MCF 10A (cell line): ENCODE measurements at regions not wholly inside any gene's neighbourhood (a gene's known extent, or its start where the extent isn't known, plus 50 kb on each side); places are given as distances from the start of the nearest gene placed in this dataset.

Experiments
- BruUV-seq: library from RNA; stranded (reverse); fragments of 400-500 nt; replicated peaks from 2 replicates; lab custom pipeline; 2021; lab: Mats Ljungman, UMichigan
- CTCF ChIA-PET: fragments of 300-600 bp; sonication (Branson Sonifier 250); formaldehyde crosslinking; extraction: SDS; loops from one replicate; lab custom pipeline; 2021; ENCODE audit warnings: antibody characterized with exemption, inconsistent platforms; lab: Yijun Ruan, JAX
- POLR2A ChIA-PET: fragments of 300-600, 350-650 bp; sonication (Branson Sonifier 250); formaldehyde crosslinking; extraction: SDS; loops from one replicate; lab custom pipeline; 2020; ENCODE audit warnings: antibody characterized with exemption, inconsistent platforms; lab: Yijun Ruan, JAX
- DNase-seq: peaks from one replicate; pipeline ENCODE4 v3.0.0-alpha.2; 2018; ENCODE audit not compliant: unreplicated experiment
- H3K27ac Mint-ChIP-seq: one replicate; pipeline ENCODE4 v1.8.0; 2022; ENCODE audit warnings: mild to moderate bottlenecking, low read depth, mixed read lengths; ENCODE audit not compliant: unreplicated experiment
- H3K27me3 Mint-ChIP-seq: one replicate; pipeline ENCODE4 v1.8.0; 2022; ENCODE audit warnings: mixed read lengths; ENCODE audit not compliant: insufficient read depth, unreplicated experiment
- H3K36me3 Mint-ChIP-seq: one replicate; pipeline ENCODE4 v1.8.0; 2022; ENCODE audit warnings: mild to moderate bottlenecking, moderate library complexity, mixed read lengths; ENCODE audit not compliant: insufficient read depth, unreplicated experiment
- H3K4me1 Mint-ChIP-seq: one replicate; pipeline ENCODE4 v1.8.0; 2022; ENCODE audit warnings: mixed read lengths; ENCODE audit not compliant: insufficient read depth, unreplicated experiment
- H3K4me3 Mint-ChIP-seq: one replicate; pipeline ENCODE4 v1.8.0; 2022; ENCODE audit warnings: mild to moderate bottlenecking, moderate library complexity, mixed read lengths; ENCODE audit not compliant: unreplicated experiment
- H3K9me3 Mint-ChIP-seq: one replicate; pipeline ENCODE4 v1.8.0; 2022; ENCODE audit warnings: mixed read lengths; ENCODE audit not compliant: unreplicated experiment
- CTCF ChIP-seq: fragments of 200-600 bp; IDR thresholded peaks from one replicate; pipeline ENCODE4 v1.8.0; 2022; ENCODE audit warnings: antibody characterized with exemption, mild to moderate bottlenecking; ENCODE audit not compliant: unreplicated experiment
- intact Hi-C: fragments of 100-400 bp; cut with micrococcal nuclease; formaldehyde crosslinking; loops from 2 replicates; pipeline ENCODE4 v1.14.1; 2022

- H3K4me3 Mint-ChIP-seq: no peak overlapping the region
- intact Hi-C loops: no loop called here
- H3K4me1 Mint-ChIP-seq: no peaks in the 10 kb centered on the region
- POLR2A ChIA-PET: interaction anchor here (0.6 kb wide), 1 partner anchor 73 kb away, joined by 3 read pairs; no protein-coding TSS in a partner anchor
- H3K36me3 Mint-ChIP-seq: no peaks in the 10 kb centered on the region
- no peak for TF ChIP-seq CTCF
- CTCF ChIA-PET: no interaction called here
- no peaks in the 10 kb centered on the region for H3K9me3 Mint-ChIP-seq
- H3K27me3 Mint-ChIP-seq: peaks cover 92% of the 10 kb centered on the region
- no TSS peak for BruUV-seq
- no peak for DNase-seq
- no peak overlapping the region for H3K27ac Mint-ChIP-seq
These were observed 400.4 kb downstream of the NXPE2 start for GRCh38 chr11:115078461-115079438.

DNA sequence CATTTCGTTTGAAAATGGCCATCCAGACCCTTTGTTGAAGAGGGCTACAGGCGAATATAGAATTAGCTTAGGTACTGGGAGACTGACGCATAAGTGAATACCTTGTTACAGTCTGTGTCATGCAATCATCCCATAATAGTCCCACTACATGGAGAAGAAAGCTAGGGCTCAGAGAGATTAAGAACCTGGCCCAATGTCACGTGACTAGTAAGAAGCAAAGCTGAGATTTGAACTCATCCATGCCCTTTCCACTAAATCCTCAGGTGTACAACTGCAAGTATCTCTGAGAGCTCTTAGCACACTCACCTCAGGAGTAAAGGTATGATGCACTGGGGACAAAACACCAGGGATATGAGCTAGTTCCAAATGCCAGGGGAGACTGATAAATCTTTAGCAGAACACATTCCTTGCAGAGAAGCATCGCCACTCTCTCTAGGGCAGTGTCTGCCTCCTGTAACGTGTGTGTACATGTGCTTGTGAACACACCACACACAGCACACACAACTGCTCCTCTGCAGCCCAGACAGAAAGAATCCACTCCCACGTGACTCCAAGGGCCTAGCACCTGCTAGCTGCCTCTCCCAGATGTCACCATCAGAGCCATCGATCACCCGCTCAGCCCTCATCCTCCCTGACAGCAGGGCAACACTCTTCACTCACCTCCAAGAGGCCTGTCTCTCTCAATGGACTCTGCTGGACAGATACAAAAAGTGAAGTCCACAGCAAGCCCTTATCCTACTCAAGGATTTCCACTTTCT lies 402.8 kb downstream of the NXPE2 start:
- no peak for TF ChIP-seq CTCF
- POLR2A ChIA-PET: interaction anchor here (0.9 to 1.7 kb wide), 2 partner anchors 10 to 26 kb away, joined by 3 read pairs; no protein-coding TSS in a partner anchor
- Mint-ChIP-seq H3K4me1 (no peaks in the 10 kb centered on the region), H3K4me3 (no peak overlapping the region), H3K27ac (no peak overlapping the region), H3K9me3 (no peaks in the 10 kb centered on the region), H3K27me3 (peaks cover 89% of the 10 kb centered on the region), H3K36me3 (no peaks in the 10 kb centered on the region)
- no TSS peak for BruUV-seq
- CTCF ChIA-PET: no interaction called here
- DNase-seq: no peak
- intact Hi-C loops: no loop called here

- DNase-seq: no peak
These were observed 403.6 kb downstream of the NXPE2 start for GRCh38 chr11:115081972-115082371.

More at GRCh38 chr11:115081972-115082371, 403.6 kb downstream of the NXPE2 start:
- ChIA-PET CTCF (interaction anchor here (0.9 kb wide), 1 partner anchor 87 kb away, joined by 4 read pairs; no protein-coding TSS in a partner anchor), POLR2A (interaction anchor here (1.7 kb wide), 1 partner anchor 9 kb away, joined by 3 read pairs; no protein-coding TSS in a partner anchor)
- intact Hi-C loops: no loop called here
- Mint-ChIP-seq H3K36me3 (no peaks in the 10 kb centered on the region), H3K9me3 (no peaks in the 10 kb centered on the region), H3K4me3 (no peak overlapping the region), H3K4me1 (no peaks in the 10 kb centered on the region), H3K27me3 (peaks cover 81% of the 10 kb centered on the region), H3K27ac (no peak overlapping the region)
- TF ChIP-seq CTCF: no peak
- no TSS peak for BruUV-seq
